SK-N-SH treated with all-trans-retinoic acid at 6 μM for 48 hours (cell line): ENCODE measurements at regions not wholly inside any gene's neighbourhood (a gene's known extent, or its start where the extent isn't known, plus 50 kb on each side); places are given as distances from the start of the nearest gene placed in this dataset.
A peak's percentile ranks its signal among the peaks of the same experiment; 100 is the strongest.

ENCODE experiments used
- ATAC-seq: fragments of 200-7000 bp; cut with Tn5 transposase; 3 replicates; pipeline ENCODE4 v1.9.1; 2020; ENCODE audit warnings: mild to moderate bottlenecking, moderate library complexity
- ARNTL ChIP-seq: fragments of 450-650 bp; formaldehyde crosslinking; IDR thresholded peaks from 2 replicates; pipeline ENCODE4 v1.5.0; 2020; ENCODE audit warnings: low read depth, mild to moderate bottlenecking, moderate library complexity, borderline replicate concordance
- CREB5 ChIP-seq: fragments of 250-450 bp; sonication (Bioruptor Pico); IDR thresholded peaks from 2 replicates; pipeline ENCODE4 v1.5.1; 2020; ENCODE audit warnings: low read depth, mild to moderate bottlenecking, moderate library complexity
- ESRRG ChIP-seq: fragments of 250-450 bp; sonication (Bioruptor Pico); IDR thresholded peaks from 2 replicates; pipeline ENCODE4 v1.6.1; 2021; ENCODE audit warnings: mild to moderate bottlenecking
- ISL1 ChIP-seq: fragments of 250-450 bp; sonication (Bioruptor Pico); IDR thresholded peaks from 2 replicates; pipeline ENCODE4 v2.1.2; 2022; ENCODE audit warnings: mild to moderate bottlenecking, moderate library complexity
- OSR1 ChIP-seq: fragments of 250-450 bp; sonication (Bioruptor Pico); IDR thresholded peaks from 2 replicates; pipeline ENCODE4 v1.8.0; 2022; ENCODE audit warnings: moderate library complexity, mild to moderate bottlenecking, inconsistent platforms
- PATZ1 ChIP-seq: fragments of 250-450 bp; sonication (Bioruptor Pico); IDR thresholded peaks from 2 replicates; pipeline ENCODE4 v1.8.0; 2020; ENCODE audit warnings: mild to moderate bottlenecking, moderate library complexity, borderline replicate concordance
- POU6F1 ChIP-seq: fragments of 250-450 bp; sonication (Bioruptor Pico); IDR thresholded peaks from 2 replicates; pipeline ENCODE4 v1.8.0; 2021; ENCODE audit warnings: low read depth, mild to moderate bottlenecking, moderate library complexity, borderline replicate concordance
- PPARA ChIP-seq: fragments of 250-450 bp; sonication (Bioruptor Pico); IDR thresholded peaks from 2 replicates; pipeline ENCODE4 v1.5.0; 2020; ENCODE audit warnings: mild to moderate bottlenecking, borderline replicate concordance
- RARB ChIP-seq: fragments of 250-450 bp; sonication (Bioruptor Pico); IDR thresholded peaks from 2 replicates; pipeline ENCODE4 v1.8.0; 2021; ENCODE audit warnings: mild to moderate bottlenecking, moderate library complexity
- SNAI2 ChIP-seq: fragments of 250-450 bp; sonication (Bioruptor Pico); IDR thresholded peaks from 2 replicates; pipeline ENCODE4 v1.5.0; 2020; ENCODE audit warnings: mild to moderate bottlenecking, moderate library complexity
- TCF4 ChIP-seq: fragments of 250-450 bp; sonication (Bioruptor Pico); IDR thresholded peaks from 2 replicates; pipeline ENCODE4 v1.8.0; 2021; ENCODE audit warnings: mild to moderate bottlenecking, moderate library complexity, borderline replicate concordance
- TOX ChIP-seq: fragments of 250-450 bp; sonication (Bioruptor Pico); IDR thresholded peaks from 2 replicates; pipeline ENCODE4 v1.8.0; 2021; ENCODE audit warnings: mild to moderate bottlenecking, moderate library complexity, borderline replicate concordance
- ZFP3 ChIP-seq: fragments of 250-450 bp; sonication (Bioruptor Pico); IDR thresholded peaks from 2 replicates; pipeline ENCODE4 v1.5.0; 2020; ENCODE audit warnings: mild to moderate bottlenecking, moderate library complexity
- ZFP30 ChIP-seq: fragments of 450-650 bp; formaldehyde crosslinking; IDR thresholded peaks from 2 replicates; pipeline ENCODE4 v1.5.0; 2022; ENCODE audit warnings: mild to moderate bottlenecking, moderate library complexity
- ZNF565 ChIP-seq: fragments of 450-650 bp; formaldehyde crosslinking; conservative IDR thresholded peaks from 2 replicates; pipeline ENCODE4 v1.5.0; 2020; ENCODE audit warnings: low read depth, mild to moderate bottlenecking, moderate library complexity
- ZNF70 ChIP-seq: fragments of 450-650 bp; formaldehyde crosslinking; IDR thresholded peaks from 2 replicates; pipeline ENCODE4 v1.5.0; 2020; ENCODE audit warnings: mild to moderate bottlenecking, moderate library complexity
- ZNF8 ChIP-seq: fragments of 450-650 bp; formaldehyde crosslinking; IDR thresholded peaks from 2 replicates; pipeline ENCODE4 v1.5.0; 2020; ENCODE audit warnings: mild to moderate bottlenecking, moderate library complexity
- TF ChIP-seq, protein P1 (sequence below): fragments of 250-450 bp; sonication (Bioruptor Pico); IDR thresholded peaks from 2 replicates; pipeline ENCODE4 v1.5.0; 2020; ENCODE audit warnings: mild to moderate bottlenecking, moderate library complexity
- TF ChIP-seq, protein P2 (sequence below): fragments of 250-450 bp; sonication (Bioruptor Pico); IDR thresholded peaks from 2 replicates; pipeline ENCODE4 v1.5.1; 2021; ENCODE audit warnings: mild to moderate bottlenecking, moderate library complexity

DNA sequence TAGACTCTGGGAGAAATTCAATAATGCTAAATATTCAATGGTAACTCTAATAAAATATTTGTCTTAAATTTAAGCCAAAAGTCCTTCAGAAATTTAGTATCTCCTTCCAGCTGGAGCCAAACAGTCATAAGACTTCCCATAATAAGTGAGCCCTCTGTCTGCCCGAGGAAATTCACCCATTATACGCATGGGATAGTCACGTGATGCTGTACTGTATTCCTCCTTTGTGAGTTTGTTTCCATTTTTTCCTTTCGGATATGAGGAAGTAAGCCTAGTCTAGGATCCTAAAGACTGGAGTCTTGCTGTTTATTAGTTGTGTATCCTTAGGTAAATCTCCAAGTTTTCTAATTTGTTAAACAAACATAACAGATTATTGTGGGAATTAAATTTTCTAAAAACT, 110.4 kb upstream of the PLAAT1 start:
- no peak for ATAC-seq

DNA sequence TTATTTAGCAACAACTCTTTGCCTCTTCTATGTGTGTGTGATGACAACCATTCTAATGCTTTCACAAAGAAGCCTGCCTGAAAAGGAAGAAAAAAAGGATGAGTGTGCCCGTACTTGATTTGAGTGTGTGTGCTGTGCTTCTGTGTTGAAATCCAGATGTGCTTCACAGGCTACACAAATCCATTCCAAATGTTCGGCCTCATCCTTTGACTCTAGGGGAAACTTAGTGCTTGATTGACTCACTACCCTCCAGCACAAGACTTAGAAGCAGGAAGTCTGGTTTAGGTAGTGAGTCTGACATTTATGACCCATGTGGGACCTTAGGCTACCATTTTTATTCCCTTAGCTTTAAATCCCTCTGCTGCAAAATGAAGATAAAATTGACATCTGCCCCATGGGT, 108.8 kb upstream of the PLAAT1 start:
- ATAC-seq: no peak
- TF ChIP-seq OSR1 (CRISPR knock-in tag): no peak
- no peak for TF ChIP-seq ZNF70 (CRISPR knock-in tag)
- no peak for TF ChIP-seq ZFP30 (CRISPR knock-in tag)
- TF ChIP-seq TOX (CRISPR knock-in tag): no peak

More for the DNA sequence above, 110.4 kb upstream of the PLAAT1 start:
- TF ChIP-seq ESRRG (CRISPR knock-in tag) (no peak), RARB (CRISPR knock-in tag) (no peak), POU6F1 (no peak), PPARA (CRISPR knock-in tag) (no peak), ISL1 (CRISPR knock-in tag) (no peak), ZNF70 (CRISPR knock-in tag) (no peak), TCF4 (CRISPR knock-in tag) (no peak), CREB5 (no peak), ZFP3 (CRISPR knock-in tag) (no peak), ZNF565 (CRISPR knock-in tag) (no peak), TOX (CRISPR knock-in tag) (no peak), ARNTL (no peak), OSR1 (CRISPR knock-in tag) (no peak)
- TF ChIP-seq, protein P1, sequence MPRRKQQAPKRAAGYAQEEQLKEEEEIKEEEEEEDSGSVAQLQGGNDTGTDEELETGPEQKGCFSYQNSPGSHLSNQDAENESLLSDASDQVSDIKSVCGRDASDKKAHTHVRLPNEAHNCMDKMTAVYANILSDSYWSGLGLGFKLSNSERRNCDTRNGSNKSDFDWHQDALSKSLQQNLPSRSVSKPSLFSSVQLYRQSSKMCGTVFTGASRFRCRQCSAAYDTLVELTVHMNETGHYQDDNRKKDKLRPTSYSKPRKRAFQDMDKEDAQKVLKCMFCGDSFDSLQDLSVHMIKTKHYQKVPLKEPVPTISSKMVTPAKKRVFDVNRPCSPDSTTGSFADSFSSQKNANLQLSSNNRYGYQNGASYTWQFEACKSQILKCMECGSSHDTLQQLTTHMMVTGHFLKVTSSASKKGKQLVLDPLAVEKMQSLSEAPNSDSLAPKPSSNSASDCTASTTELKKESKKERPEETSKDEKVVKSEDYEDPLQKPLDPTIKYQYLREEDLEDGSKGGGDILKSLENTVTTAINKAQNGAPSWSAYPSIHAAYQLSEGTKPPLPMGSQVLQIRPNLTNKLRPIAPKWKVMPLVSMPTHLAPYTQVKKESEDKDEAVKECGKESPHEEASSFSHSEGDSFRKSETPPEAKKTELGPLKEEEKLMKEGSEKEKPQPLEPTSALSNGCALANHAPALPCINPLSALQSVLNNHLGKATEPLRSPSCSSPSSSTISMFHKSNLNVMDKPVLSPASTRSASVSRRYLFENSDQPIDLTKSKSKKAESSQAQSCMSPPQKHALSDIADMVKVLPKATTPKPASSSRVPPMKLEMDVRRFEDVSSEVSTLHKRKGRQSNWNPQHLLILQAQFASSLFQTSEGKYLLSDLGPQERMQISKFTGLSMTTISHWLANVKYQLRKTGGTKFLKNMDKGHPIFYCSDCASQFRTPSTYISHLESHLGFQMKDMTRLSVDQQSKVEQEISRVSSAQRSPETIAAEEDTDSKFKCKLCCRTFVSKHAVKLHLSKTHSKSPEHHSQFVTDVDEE (CRISPR knock-in tag): no peak
- TF ChIP-seq, protein P2, sequence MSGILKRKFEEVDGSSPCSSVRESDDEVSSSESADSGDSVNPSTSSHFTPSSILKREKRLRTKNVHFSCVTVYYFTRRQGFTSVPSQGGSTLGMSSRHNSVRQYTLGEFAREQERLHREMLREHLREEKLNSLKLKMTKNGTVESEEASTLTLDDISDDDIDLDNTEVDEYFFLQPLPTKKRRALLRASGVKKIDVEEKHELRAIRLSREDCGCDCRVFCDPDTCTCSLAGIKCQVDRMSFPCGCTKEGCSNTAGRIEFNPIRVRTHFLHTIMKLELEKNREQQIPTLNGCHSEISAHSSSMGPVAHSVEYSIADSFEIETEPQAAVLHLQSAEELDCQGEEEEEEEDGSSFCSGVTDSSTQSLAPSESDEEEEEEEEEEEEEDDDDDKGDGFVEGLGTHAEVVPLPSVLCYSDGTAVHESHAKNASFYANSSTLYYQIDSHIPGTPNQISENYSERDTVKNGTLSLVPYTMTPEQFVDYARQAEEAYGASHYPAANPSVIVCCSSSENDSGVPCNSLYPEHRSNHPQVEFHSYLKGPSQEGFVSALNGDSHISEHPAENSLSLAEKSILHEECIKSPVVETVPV (CRISPR knock-in tag): no peak

DNA sequence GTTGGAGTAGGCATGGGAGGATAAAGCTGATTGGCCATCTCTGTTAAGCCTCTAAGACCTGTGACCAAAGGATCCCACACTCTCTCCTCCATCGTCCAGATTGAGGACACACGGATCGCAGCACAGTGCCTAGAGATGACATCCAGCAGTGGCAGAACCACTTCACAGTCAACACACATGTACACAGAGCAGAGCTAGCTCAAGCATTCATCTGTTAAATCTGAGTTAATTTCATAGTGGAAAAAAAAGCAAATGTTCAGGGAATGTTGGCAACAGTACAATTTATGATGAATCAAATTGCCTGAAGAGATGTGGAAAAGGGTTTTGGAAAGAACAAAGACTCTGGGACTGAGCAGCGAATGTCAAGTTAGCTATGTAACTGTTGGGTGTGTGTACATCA, 108.1 kb upstream of the PLAAT1 start:
- TF ChIP-seq SNAI2 (CRISPR knock-in tag): no peak
- no peak for TF ChIP-seq ZNF565 (CRISPR knock-in tag)
- TF ChIP-seq CREB5: no peak
- no peak for TF ChIP-seq ARNTL
- no peak for TF ChIP-seq ZNF8 (CRISPR knock-in tag)
- no peak for ATAC-seq

- TF ChIP-seq ISL1 (CRISPR knock-in tag): 0 out of 2 replicates have a peak, but pooled peaks have one; percentile 7
- TF ChIP-seq ZNF8 (CRISPR knock-in tag): no peak
- TF ChIP-seq ESRRG (CRISPR knock-in tag): no peak
- no peak for TF ChIP-seq PATZ1 (CRISPR knock-in tag)
- TF ChIP-seq, all 23 proteins: peak for 1
- peak; percentile 82 for ATAC-seq
These were observed 106.2 kb upstream of the PLAAT1 start for GRCh38 chr3:193134856-193135255.
